OCI-LY7 (cell line): ENCODE measurements at regions not wholly inside any gene's neighbourhood (a gene's known extent, or its start where the extent isn't known, plus 50 kb on each side); places are given as distances from the start of the nearest gene placed in this dataset.

ENCODE experiments used
- EZH2phosphoT487 ChIP-seq: fragments of 200-600 bp; sonication (generic); IDR thresholded peaks from 2 replicates; pipeline ENCODE4 v1.6.1; 2018; ENCODE audit warnings: low read depth, borderline replicate concordance, mild to moderate bottlenecking, mixed run types, antibody characterized with exemption, low read length, moderate library complexity, mixed read lengths
- TF ChIP-seq, protein P1 (sequence below): fragments of 200-600 bp; sonication (generic); conservative IDR thresholded peaks from 2 replicates; pipeline ENCODE4 v1.5.1; 2014; ENCODE audit warnings: mild to moderate bottlenecking, antibody characterized with exemption, low read length, moderate library complexity, mixed read lengths

DNA sequence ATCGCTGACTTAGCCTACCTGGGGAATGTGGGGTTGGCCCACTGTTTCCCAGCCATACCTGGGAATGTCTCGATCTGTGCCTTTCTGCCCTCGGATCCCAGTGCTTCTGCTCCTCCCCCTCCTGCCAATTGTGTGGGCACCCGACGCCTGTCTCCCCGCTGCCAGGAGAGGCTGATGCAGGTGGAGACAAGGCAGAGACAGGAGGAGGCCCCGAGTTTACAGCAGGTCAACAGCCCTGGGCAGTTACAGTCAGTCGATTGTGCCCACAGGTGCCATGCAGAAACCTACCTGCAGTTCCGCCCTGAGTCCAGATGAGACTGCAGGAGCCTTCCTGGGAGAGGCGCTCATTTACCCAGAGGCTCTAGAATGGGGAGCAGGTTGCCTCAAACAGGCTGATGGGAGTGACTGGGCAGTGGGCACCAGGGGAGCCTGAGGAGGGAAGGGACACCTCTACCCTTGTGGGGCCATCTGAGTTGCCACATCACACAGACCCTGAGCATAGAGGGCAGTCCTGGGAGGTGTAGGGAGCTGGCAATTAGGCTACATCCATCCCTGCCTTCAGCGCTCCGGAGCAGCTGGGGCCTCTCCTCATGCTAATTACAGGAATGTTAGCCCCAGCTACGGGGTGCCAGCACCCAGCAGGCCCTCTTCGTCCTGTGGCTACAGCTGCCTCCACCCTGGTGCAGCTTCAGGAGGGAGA, 300.1 kb downstream of the NDUFA10 start:
- TF ChIP-seq EZH2phosphoT487, result no peak
- TF ChIP-seq, protein P1, sequence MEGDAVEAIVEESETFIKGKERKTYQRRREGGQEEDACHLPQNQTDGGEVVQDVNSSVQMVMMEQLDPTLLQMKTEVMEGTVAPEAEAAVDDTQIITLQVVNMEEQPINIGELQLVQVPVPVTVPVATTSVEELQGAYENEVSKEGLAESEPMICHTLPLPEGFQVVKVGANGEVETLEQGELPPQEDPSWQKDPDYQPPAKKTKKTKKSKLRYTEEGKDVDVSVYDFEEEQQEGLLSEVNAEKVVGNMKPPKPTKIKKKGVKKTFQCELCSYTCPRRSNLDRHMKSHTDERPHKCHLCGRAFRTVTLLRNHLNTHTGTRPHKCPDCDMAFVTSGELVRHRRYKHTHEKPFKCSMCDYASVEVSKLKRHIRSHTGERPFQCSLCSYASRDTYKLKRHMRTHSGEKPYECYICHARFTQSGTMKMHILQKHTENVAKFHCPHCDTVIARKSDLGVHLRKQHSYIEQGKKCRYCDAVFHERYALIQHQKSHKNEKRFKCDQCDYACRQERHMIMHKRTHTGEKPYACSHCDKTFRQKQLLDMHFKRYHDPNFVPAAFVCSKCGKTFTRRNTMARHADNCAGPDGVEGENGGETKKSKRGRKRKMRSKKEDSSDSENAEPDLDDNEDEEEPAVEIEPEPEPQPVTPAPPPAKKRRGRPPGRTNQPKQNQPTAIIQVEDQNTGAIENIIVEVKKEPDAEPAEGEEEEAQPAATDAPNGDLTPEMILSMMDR, result no peak
